ENCODE measurements at regions not wholly inside any gene's neighbourhood (a gene's known extent, or its start where the extent isn't known, plus 50 kb on each side); places are given as distances from the start of the nearest gene placed in this dataset.

- no peak overlapping the region for H2BK20ac ChIP-seq (ENCODE audit: low read depth, low read length, poor library complexity, severe bottlenecking)
- H3K9ac ChIP-seq (ENCODE audit: extremely low read depth, insufficient read length, low read length): no peak overlapping the region
- Mint-ChIP-seq H3K36me3 (ENCODE audit: insufficient read depth in 1 of 3, low read depth in 3 of 3) (peaks cover 2 to 22% (median 7%) of the 10 kb centered on the region in 3 experiments; a peak in 6 of 7 replicates), H3K9me3 (peaks cover 36 to 64% of the 10 kb centered on the region in 2 experiments), H3K4me3 (no peak overlapping the region), H3K27ac (no peak overlapping the region; a peak in 1 of 7 replicates), H3K27me3 (ENCODE audit: low read depth) (no peaks in the 10 kb centered on the region), H3K4me1 (no peaks in the 10 kb centered on the region)
- H3K9me3 ChIP-seq (ENCODE audit: control insufficient read depth, low read depth, low read length): no peaks in the 10 kb centered on the region
- H3K23ac ChIP-seq (ENCODE audit: insufficient read length, low read depth, low read length): no peak overlapping the region
- DNase-seq: no peak
- H4K8ac ChIP-seq (replicated peaks; ENCODE audit: insufficient read length, low read depth, low read length): no peak overlapping the region
- no peaks in the 10 kb centered on the region for H3K23me2 ChIP-seq (ENCODE audit: insufficient read length, low read depth, low read length, poor library complexity, severe bottlenecking)
- H2AFZ ChIP-seq (ENCODE audit: low read length): no peak overlapping the region
- no peak overlapping the region for H3K27ac ChIP-seq (ENCODE audit: insufficient read length, low read depth, low read length)
- H3K4ac ChIP-seq (ENCODE audit: low read depth, low read length): no peak overlapping the region
- no peak overlapping the region for H2BK12ac ChIP-seq (ENCODE audit: insufficient read length, low read depth, low read length)
- no peaks in the 10 kb centered on the region for H3K4me1 ChIP-seq (ENCODE audit: insufficient read depth, low read length)
- H4K5ac ChIP-seq (ENCODE audit: insufficient read length, low read depth, low read length): no peak overlapping the region
- H3K14ac ChIP-seq (ENCODE audit: insufficient read depth, low read length): no peak overlapping the region
- no peaks in the 10 kb centered on the region for H4K20me1 ChIP-seq (ENCODE audit: control insufficient read depth, insufficient read depth, insufficient read length)
- H4K91ac ChIP-seq (ENCODE audit: insufficient read length, low read depth, low read length): no peak overlapping the region
- H2BK5ac ChIP-seq (ENCODE audit: insufficient read length, low read length): no peak overlapping the region
- no peak overlapping the region for H3T11ph ChIP-seq (ENCODE audit: low read length)
- H3K79me2 ChIP-seq (ENCODE audit: insufficient read depth, low read length): no peaks in the 10 kb centered on the region
- no peak overlapping the region for H3K18ac ChIP-seq (ENCODE audit: insufficient read length, low read depth, low read length)
- H3K27me3 ChIP-seq (ENCODE audit: insufficient read depth, low read length): no peaks in the 10 kb centered on the region
- no peak overlapping the region for H3K4me2 ChIP-seq (ENCODE audit: insufficient read depth, insufficient read length, low read length)
- no peak overlapping the region for H3K56ac ChIP-seq (ENCODE audit: insufficient read length, low read depth, low read length)
- no peak overlapping the region for H2BK15ac ChIP-seq (ENCODE audit: low read depth, low read length)
- H3K79me1 ChIP-seq (ENCODE audit: insufficient read depth, low read depth, low read length, poor library complexity, severe bottlenecking): no peaks in the 10 kb centered on the region
- TF ChIP-seq CTCF (conservative IDR thresholded peaks at IDR 0.05): no peak
- no peak overlapping the region for H2BK120ac ChIP-seq (ENCODE audit: low read depth, low read length, poor library complexity, severe bottlenecking)
- no peak overlapping the region for H2AK5ac ChIP-seq (ENCODE audit: insufficient read length, low read length)
- no CpG with 5 or more reads among the region's 6 CpGs for WGBS (ENCODE audit: extremely low coverage, insufficient read length, low lambda C conversion rate)
Measured at GRCh38 chr15:46131876-46132275, 497.0 kb downstream of the SQOR start.

All from H9 (cell line).